Loucy (cell line): ENCODE measurements at regions not wholly inside any gene's neighbourhood (a gene's known extent, or its start where the extent isn't known, plus 50 kb on each side); places are given as distances from the start of the nearest gene placed in this dataset.

ENCODE experiments used
- CTCF ChIP-seq: fragments of 200-600 bp; sonication (generic); conservative IDR thresholded peaks from 2 replicates; pipeline ENCODE4 v1.5.1; 2014; ENCODE audit warnings: mild to moderate bottlenecking, antibody characterized with exemption, low read length
- EZH2phosphoT487 ChIP-seq: fragments of 200-600 bp; IDR thresholded peaks from 2 replicates; pipeline ENCODE4 v1.6.1; 2018; ENCODE audit warnings: antibody characterized with exemption, mild to moderate bottlenecking, moderate library complexity, borderline replicate concordance

GRCh38 chr3:116958291-116958690, 248.7 kb downstream of the TUSC7 start:
- TF ChIP-seq CTCF (no peak), EZH2phosphoT487 (no peak)
